ENCODE measurements at regions not wholly inside any gene's neighbourhood (a gene's known extent, or its start where the extent isn't known, plus 50 kb on each side); places are given as distances from the start of the nearest gene placed in this dataset.
"Not testable (repeated sequence)": the region's sequence is repeated elsewhere in the genome, so short reads cannot be mapped to it uniquely, and the experiment has no call there.

GRCh38 chrX:46198858-46199257 is 346.4 kb downstream of the ZNF674 start:
- ATAC-seq (no peak), DNase-seq (ENCODE audit: extremely low read depth in 1 of 4, low spot score in 3 of 4) (no peak), FAIRE-seq (no peak)
- TF ChIP-seq ELK3 (CRISPR knock-in tag; IDR thresholded peaks at IDR 0.05): no peak
- TF ChIP-seq FOXA1 (IDR thresholded peaks at IDR 0.05; ENCODE audit: borderline replicate concordance): no peak
- no peak for TF ChIP-seq CHAMP1 (IDR thresholded peaks at IDR 0.05)
- no peak for TF ChIP-seq POLR2G (IDR thresholded peaks at IDR 0.05; ENCODE audit: low read depth, low read length)
- TF ChIP-seq ID3 (CRISPR knock-in tag; IDR thresholded peaks at IDR 0.05): no peak
- TF ChIP-seq ID3 (tag; IDR thresholded peaks at IDR 0.05): no peak
- no peak for TF ChIP-seq POLR2H (tag; IDR thresholded peaks at IDR 0.05; ENCODE audit: low read depth)
- TF ChIP-seq ZNF79 (CRISPR knock-in tag; IDR thresholded peaks at IDR 0.05; ENCODE audit: low read depth): no peak
- no peak for TF ChIP-seq NFIX (CRISPR knock-in tag; IDR thresholded peaks at IDR 0.05; ENCODE audit: low read depth)
- TF ChIP-seq ZNF239 (CRISPR knock-in tag; IDR thresholded peaks at IDR 0.05): no peak
- TF ChIP-seq ELF4 (CRISPR knock-in tag; IDR thresholded peaks at IDR 0.05): no peak
- TF ChIP-seq ZBTB49 (CRISPR knock-in tag; IDR thresholded peaks at IDR 0.05; ENCODE audit: borderline replicate concordance): no peak
- 0% methylated on average over 1 of the region's 1 CpG for WGBS (ENCODE audit: insufficient coverage, low coverage, missing lambda C conversion rate)
- ChIA-PET CTCF (ENCODE audit: low intra/inter-chr PET ratio) (no interaction called here), POLR2A (no interaction called here)
- BruUV-seq (replicated peaks): no TSS peak
- Histone ChIP-seq H3K9ac (ENCODE audit: insufficient read depth in 1 of 2, low read depth in 2 of 2, low read length in 2 of 2) (no peak overlapping the region), H3K9me1 (ENCODE audit: control insufficient read depth, insufficient read depth, low read length) (no peaks in the 10 kb centered on the region), H3K36me3 (ENCODE audit: control insufficient read depth, insufficient read depth, low read length) (no peaks in the 10 kb centered on the region), H4K20me1 (replicated peaks; ENCODE audit: control insufficient read depth, insufficient read depth, low read length) (no peaks in the 10 kb centered on the region), H3K4me1 (replicated peaks in 1 of 2; ENCODE audit: control insufficient read depth in 2 of 2, insufficient read depth in 2 of 2, low read length in 2 of 2) (no peaks in the 10 kb centered on the region), H3K4me2 (ENCODE audit: insufficient read depth, low read length) (no peak overlapping the region), H3K79me2 (ENCODE audit: control insufficient read depth, insufficient read depth, low read length) (no peaks in the 10 kb centered on the region), H3K9me3 (replicated peaks; ENCODE audit: control insufficient read depth, insufficient read depth, low read depth, low read length) (no peaks in the 10 kb centered on the region), H2AFZ (ENCODE audit: low read depth, low read length) (no peak overlapping the region), H3K27me3 (ENCODE audit: control insufficient read depth in 2 of 2, insufficient read depth in 2 of 2, low read length in 2 of 2) (no peaks in the 10 kb centered on the region; a peak in 1 of 5 replicates), H3K4me3 (no peak overlapping the region), H3K27ac (ENCODE audit: extremely low read depth, low read depth, low read length) (no peak overlapping the region)
- intact Hi-C loops (cut with micrococcal nuclease): no loop called here
- in situ Hi-C loops (cut with MboI): no loop called here

- H3K36me3 ChIP-seq (ENCODE audit: control insufficient read depth, insufficient read depth, low read length); H2AFZ ChIP-seq (ENCODE audit: low read depth, low read length); DNase-seq (ENCODE audit: extremely low read depth in 1 of 4, low spot score in 3 of 4); H4K20me1 ChIP-seq (replicated peaks; ENCODE audit: control insufficient read depth, insufficient read depth, low read length); in situ Hi-C loops (cut with MboI); H3K4me3 ChIP-seq; H3K27ac ChIP-seq (ENCODE audit: extremely low read depth, low read depth, low read length); H3K4me2 ChIP-seq (ENCODE audit: insufficient read depth, low read length); POLR2A ChIA-PET; FAIRE-seq; H3K9ac ChIP-seq (ENCODE audit: insufficient read depth in 1 of 2, low read depth in 2 of 2, low read length in 2 of 2); H3K79me2 ChIP-seq (ENCODE audit: control insufficient read depth, insufficient read depth, low read length); H3K4me1 ChIP-seq (replicated peaks in 1 of 2; ENCODE audit: control insufficient read depth in 2 of 2, insufficient read depth in 2 of 2, low read length in 2 of 2); H3K9me3 ChIP-seq (replicated peaks; ENCODE audit: control insufficient read depth, insufficient read depth, low read depth, low read length); intact Hi-C loops (cut with micrococcal nuclease); BruUV-seq (replicated peaks); CTCF ChIA-PET (ENCODE audit: low intra/inter-chr PET ratio); H3K27me3 ChIP-seq (ENCODE audit: control insufficient read depth in 2 of 2, insufficient read depth in 2 of 2, low read length in 2 of 2); H3K9me1 ChIP-seq (ENCODE audit: control insufficient read depth, insufficient read depth, low read length); ATAC-seq: not testable (repeated sequence)
- WGBS (ENCODE audit: insufficient coverage, low coverage, missing lambda C conversion rate): 0% methylated on average over 2 of the region's 2 CpGs
These were observed 358.5 kb downstream of the ZNF674 start for GRCh38 chrX:46186811-46187106.
